ENCODE measurements at regions not wholly inside any gene's neighbourhood (a gene's known extent, or its start where the extent isn't known, plus 50 kb on each side); places are given as distances from the start of the nearest gene placed in this dataset.

DNA sequence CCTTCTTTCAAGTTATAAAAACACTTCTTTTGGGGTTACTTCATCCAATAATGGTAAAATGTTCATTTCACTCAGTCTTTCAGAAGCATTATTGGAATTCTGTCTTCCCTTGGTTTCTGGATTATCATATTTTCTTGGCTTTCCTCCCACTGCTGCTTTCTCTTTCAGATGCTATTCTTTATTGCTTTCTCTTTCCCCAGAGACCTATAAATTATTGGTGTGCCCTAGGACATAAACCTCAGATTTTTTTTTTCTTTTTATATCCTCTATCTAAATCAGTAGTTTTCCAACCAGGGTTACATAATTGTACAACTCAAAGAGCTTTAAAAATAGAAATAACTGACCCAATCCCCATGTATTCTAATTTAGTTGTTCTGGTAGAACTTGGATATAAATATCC is 1005.5 kb downstream of the ARAP2 start:
- Mint-ChIP-seq H3K36me3 (ENCODE audit: insufficient read depth in 1 of 3, low read depth in 3 of 3) (peaks cover 0 to 6% (median 6%) of the 10 kb centered on the region in 3 experiments; a peak in 4 of 7 replicates), H3K9me3 (peaks cover 6 to 11% of the 10 kb centered on the region in 2 experiments; a peak in 4 of 5 replicates), H3K27ac (no peak overlapping the region; a peak in 1 of 7 replicates), H3K4me3 (no peak overlapping the region), H3K4me1 (no peaks in the 10 kb centered on the region), H3K27me3 (ENCODE audit: low read depth) (no peaks in the 10 kb centered on the region)
- H3K4ac ChIP-seq (ENCODE audit: low read depth, low read length): no peak overlapping the region
- H4K8ac ChIP-seq (replicated peaks; ENCODE audit: insufficient read length, low read depth, low read length): no peak overlapping the region
- no peak overlapping the region for H3K14ac ChIP-seq (ENCODE audit: insufficient read depth, low read length)
- no peak overlapping the region for H4K91ac ChIP-seq (ENCODE audit: insufficient read length, low read depth, low read length)
- H2BK5ac ChIP-seq (ENCODE audit: insufficient read length, low read length): no peak overlapping the region
- no peak overlapping the region for H2AK5ac ChIP-seq (ENCODE audit: insufficient read length, low read length)
- H3T11ph ChIP-seq (ENCODE audit: low read length): no peak overlapping the region
- no peaks in the 10 kb centered on the region for H3K9me3 ChIP-seq (ENCODE audit: control insufficient read depth, low read depth, low read length)
- no peaks in the 10 kb centered on the region for H3K4me1 ChIP-seq (ENCODE audit: insufficient read depth, low read length)
- H2AFZ ChIP-seq (ENCODE audit: low read length): no peak overlapping the region
- DNase-seq: no peak
- H2BK15ac ChIP-seq (ENCODE audit: low read depth, low read length): no peak overlapping the region
- no peaks in the 10 kb centered on the region for H3K79me1 ChIP-seq (ENCODE audit: insufficient read depth, low read depth, low read length, poor library complexity, severe bottlenecking)
- no peak overlapping the region for H3K4me2 ChIP-seq (ENCODE audit: insufficient read depth, insufficient read length, low read length)
- no peaks in the 10 kb centered on the region for H3K79me2 ChIP-seq (ENCODE audit: insufficient read depth, low read length)
- no peak overlapping the region for H3K9ac ChIP-seq (ENCODE audit: extremely low read depth, insufficient read length, low read length)
- no peak overlapping the region for H2BK20ac ChIP-seq (ENCODE audit: low read depth, low read length, poor library complexity, severe bottlenecking)
- TF ChIP-seq, protein P1, sequence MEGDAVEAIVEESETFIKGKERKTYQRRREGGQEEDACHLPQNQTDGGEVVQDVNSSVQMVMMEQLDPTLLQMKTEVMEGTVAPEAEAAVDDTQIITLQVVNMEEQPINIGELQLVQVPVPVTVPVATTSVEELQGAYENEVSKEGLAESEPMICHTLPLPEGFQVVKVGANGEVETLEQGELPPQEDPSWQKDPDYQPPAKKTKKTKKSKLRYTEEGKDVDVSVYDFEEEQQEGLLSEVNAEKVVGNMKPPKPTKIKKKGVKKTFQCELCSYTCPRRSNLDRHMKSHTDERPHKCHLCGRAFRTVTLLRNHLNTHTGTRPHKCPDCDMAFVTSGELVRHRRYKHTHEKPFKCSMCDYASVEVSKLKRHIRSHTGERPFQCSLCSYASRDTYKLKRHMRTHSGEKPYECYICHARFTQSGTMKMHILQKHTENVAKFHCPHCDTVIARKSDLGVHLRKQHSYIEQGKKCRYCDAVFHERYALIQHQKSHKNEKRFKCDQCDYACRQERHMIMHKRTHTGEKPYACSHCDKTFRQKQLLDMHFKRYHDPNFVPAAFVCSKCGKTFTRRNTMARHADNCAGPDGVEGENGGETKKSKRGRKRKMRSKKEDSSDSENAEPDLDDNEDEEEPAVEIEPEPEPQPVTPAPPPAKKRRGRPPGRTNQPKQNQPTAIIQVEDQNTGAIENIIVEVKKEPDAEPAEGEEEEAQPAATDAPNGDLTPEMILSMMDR (conservative IDR thresholded peaks at IDR 0.05): no peak
- H4K5ac ChIP-seq (ENCODE audit: insufficient read length, low read depth, low read length): no peak overlapping the region
- H4K20me1 ChIP-seq (ENCODE audit: control insufficient read depth, insufficient read depth, insufficient read length): no peaks in the 10 kb centered on the region
- H2BK120ac ChIP-seq (ENCODE audit: low read depth, low read length, poor library complexity, severe bottlenecking): no peak overlapping the region
- H3K23ac ChIP-seq (ENCODE audit: insufficient read length, low read depth, low read length): no peak overlapping the region
- no peak overlapping the region for H3K18ac ChIP-seq (ENCODE audit: insufficient read length, low read depth, low read length)
- no peak overlapping the region for H2BK12ac ChIP-seq (ENCODE audit: insufficient read length, low read depth, low read length)
- no peaks in the 10 kb centered on the region for H3K27me3 ChIP-seq (ENCODE audit: insufficient read depth, low read length)
- no peak overlapping the region for H3K27ac ChIP-seq (ENCODE audit: insufficient read length, low read depth, low read length)
- no peaks in the 10 kb centered on the region for H3K23me2 ChIP-seq (ENCODE audit: insufficient read length, low read depth, low read length, poor library complexity, severe bottlenecking)
- no peak overlapping the region for H3K56ac ChIP-seq (ENCODE audit: insufficient read length, low read depth, low read length)

Measured in H9 (cell line).